Embryonic facial prominence (tissue), 1 donor: ENCODE measurements at regions not wholly inside any gene's neighbourhood (a gene's known extent, or its start where the extent isn't known, plus 50 kb on each side); places are given as distances from the start of the nearest gene placed in this dataset.
"Not testable (repeated sequence)": the region's sequence is repeated elsewhere in the genome, so short reads cannot be mapped to it uniquely, and the experiment has no call there.

Source experiments
- DNase-seq: peaks from one replicate; pipeline ENCODE4 v3.0.0-alpha.2; 2016; ENCODE audit errors: extremely low spot score

GRCh38 chr5:122600924-122601323 is 174.0 kb upstream of the SNX2 start:
- no peak for DNase-seq

GRCh38 chr5:122602700-122603099 is 172.2 kb upstream of the SNX2 start:
- no peak for DNase-seq

- DNase-seq: no peak
Measured at GRCh38 chr5:122605236-122605635, 169.6 kb upstream of the SNX2 start.

GRCh38 chr5:122607818-122608217 is 167.1 kb upstream of the SNX2 start:
- no peak for DNase-seq

GRCh38 chr5:122608222-122608621 is 166.7 kb upstream of the SNX2 start:
- DNase-seq: no peak

- no peak for DNase-seq
Measured at GRCh38 chr5:122611406-122611805, 163.5 kb upstream of the SNX2 start.

- no peak for DNase-seq
Measured at GRCh38 chr5:122612901-122613300, 162.0 kb upstream of the SNX2 start.

GRCh38 chr5:122615146-122615545 is 159.7 kb upstream of the SNX2 start:
- no peak for DNase-seq

GRCh38 chr5:122615832-122616231 is 159.0 kb upstream of the SNX2 start:
- DNase-seq: no peak

- DNase-seq: not testable (repeated sequence)
Measured at GRCh38 chr5:122618046-122618445, 156.8 kb upstream of the SNX2 start.

- DNase-seq: not testable (repeated sequence)
Measured at GRCh38 chr5:122620768-122621167, 154.1 kb upstream of the SNX2 start.

- not testable (repeated sequence) for DNase-seq
Measured at GRCh38 chr5:122628714-122629113, 146.2 kb upstream of the SNX2 start.

GRCh38 chr5:122629121-122629677 is 145.7 kb upstream of the SNX2 start:
- no peak for DNase-seq

- DNase-seq: no peak
Measured at GRCh38 chr5:122638581-122638980, 136.3 kb upstream of the SNX2 start.

GRCh38 chr5:122639033-122639432 is 135.8 kb upstream of the SNX2 start:
- DNase-seq: no peak

- no peak for DNase-seq
Measured at GRCh38 chr5:122639864-122640263, 135.0 kb upstream of the SNX2 start.

GRCh38 chr5:122649080-122649479 is 125.8 kb upstream of the SNX2 start:
- no peak for DNase-seq

- no peak for DNase-seq
Measured at GRCh38 chr5:122653087-122654017, 121.5 kb upstream of the SNX2 start.

- no peak for DNase-seq
Measured at GRCh38 chr5:122656160-122656559, 118.7 kb upstream of the SNX2 start.

- DNase-seq: no peak
Measured at GRCh38 chr5:122656577-122656976, 118.3 kb upstream of the SNX2 start.

GRCh38 chr5:122661496-122662180 is 113.2 kb upstream of the SNX2 start:
- no peak for DNase-seq

GRCh38 chr5:122665051-122665450 is 109.8 kb upstream of the SNX2 start:
- no peak for DNase-seq

- DNase-seq: no peak
Measured at GRCh38 chr5:122668552-122668951, 106.3 kb upstream of the SNX2 start.
